ENCODE measurements at regions not wholly inside any gene's neighbourhood (a gene's known extent, or its start where the extent isn't known, plus 50 kb on each side); places are given as distances from the start of the nearest gene placed in this dataset.

- Histone ChIP-seq H3K4me3 (ENCODE audit: control insufficient read depth in 1 of 7, extremely low read depth in 1 of 7, insufficient read depth in 4 of 7, low read depth in 2 of 7, low read length in 6 of 7) (no peak overlapping the region), H3K27ac (ENCODE audit: insufficient read depth in 1 of 2, low read depth in 1 of 2, low read length in 2 of 2, poor library complexity in 1 of 2, severe bottlenecking in 2 of 2) (no peak overlapping the region), H3K36me3 (ENCODE audit: control insufficient read depth in 4 of 4, insufficient read depth in 4 of 4, low read length in 3 of 4) (no peaks in the 10 kb centered on the region), H3K27me3 (replicated peaks in 2 of 5; ENCODE audit: control insufficient read depth in 4 of 5, insufficient read depth in 5 of 5, low read length in 4 of 5) (no peaks in the 10 kb centered on the region), H3K9me3 (ENCODE audit: control extremely low read depth in 1 of 5, control insufficient read depth in 4 of 5, insufficient read depth in 2 of 5, low read depth in 1 of 5, low read length in 4 of 5) (no peaks in the 10 kb centered on the region), H3K4me1 (ENCODE audit: control extremely low read depth in 1 of 4, control insufficient read depth in 4 of 4, insufficient read depth in 4 of 4, low read length in 3 of 4) (no peaks in the 10 kb centered on the region)
- 100% methylated on average over 1 of the region's 1 CpG for WGBS (ENCODE audit: insufficient coverage)
- CTCF ChIA-PET: no interaction called here
- POLR2A ChIA-PET: no interaction called here
- DNase-seq: no peak
Measured at GRCh38 chr12:61655241-61655640, 605.0 kb upstream of the USP15 start.

- Histone ChIP-seq H3K27ac (ENCODE audit: insufficient read depth in 1 of 2, low read depth in 1 of 2, low read length in 2 of 2, poor library complexity in 1 of 2, severe bottlenecking in 2 of 2) (no peak overlapping the region), H3K4me3 (ENCODE audit: control insufficient read depth in 1 of 7, extremely low read depth in 1 of 7, insufficient read depth in 4 of 7, low read depth in 2 of 7, low read length in 6 of 7) (no peak overlapping the region), H3K9me3 (ENCODE audit: control extremely low read depth in 1 of 5, control insufficient read depth in 4 of 5, insufficient read depth in 2 of 5, low read depth in 1 of 5, low read length in 4 of 5) (peaks cover 2 to 36% (median 3%) of the 10 kb centered on the region in 5 experiments), H3K4me1 (ENCODE audit: control extremely low read depth in 1 of 4, control insufficient read depth in 4 of 4, insufficient read depth in 4 of 4, low read length in 3 of 4) (no peaks in the 10 kb centered on the region), H3K36me3 (ENCODE audit: control insufficient read depth in 4 of 4, insufficient read depth in 4 of 4, low read length in 3 of 4) (no peaks in the 10 kb centered on the region), H3K27me3 (replicated peaks in 2 of 5; ENCODE audit: control insufficient read depth in 4 of 5, insufficient read depth in 5 of 5, low read length in 4 of 5) (no peaks in the 10 kb centered on the region)
- ChIA-PET POLR2A (no interaction called here), CTCF (no interaction called here)
- 92% methylated on average over 1 of the region's 1 CpG for WGBS (ENCODE audit: insufficient coverage)
- no peak for DNase-seq
Measured at GRCh38 chr12:61667676-61668075, 592.5 kb upstream of the USP15 start.

DNA sequence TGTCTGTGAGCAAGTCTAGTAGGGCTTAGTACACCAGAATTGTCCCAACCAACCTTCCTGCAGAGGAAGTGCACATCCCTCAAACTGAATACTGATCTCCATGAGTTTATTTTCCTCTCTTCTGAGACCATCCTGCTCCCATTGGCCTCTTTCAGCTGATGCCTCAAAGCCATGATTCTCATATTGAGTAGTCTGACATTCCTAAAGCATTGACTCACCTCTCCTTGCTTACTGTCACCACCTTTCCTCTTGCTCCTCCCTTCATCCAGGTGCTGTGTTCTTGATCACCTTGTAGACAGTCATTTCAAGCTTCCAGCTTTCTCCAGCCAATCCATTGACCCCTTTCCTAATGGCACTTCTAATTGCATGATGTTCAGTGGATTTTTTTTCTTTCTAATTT lies 583.7 kb upstream of the USP15 start:
- CTCF ChIA-PET: no interaction called here
- H3K27ac ChIP-seq (ENCODE audit: insufficient read depth in 1 of 2, low read depth in 1 of 2, low read length in 2 of 2, poor library complexity in 1 of 2, severe bottlenecking in 2 of 2): no peak overlapping the region
- no peak overlapping the region for H3K4me3 ChIP-seq (ENCODE audit: control insufficient read depth in 1 of 7, extremely low read depth in 1 of 7, insufficient read depth in 4 of 7, low read depth in 2 of 7, low read length in 6 of 7)
- POLR2A ChIA-PET: no interaction called here
- H3K9me3 ChIP-seq (ENCODE audit: control extremely low read depth in 1 of 5, control insufficient read depth in 4 of 5, insufficient read depth in 2 of 5, low read depth in 1 of 5, low read length in 4 of 5): peaks cover 0 to 4% (median 0%) of the 10 kb centered on the region in 5 experiments
- H3K27me3 ChIP-seq (replicated peaks in 2 of 5; ENCODE audit: control insufficient read depth in 4 of 5, insufficient read depth in 5 of 5, low read length in 4 of 5): no peaks in the 10 kb centered on the region
- H3K4me1 ChIP-seq (ENCODE audit: control extremely low read depth in 1 of 4, control insufficient read depth in 4 of 4, insufficient read depth in 4 of 4, low read length in 3 of 4): no peaks in the 10 kb centered on the region
- no peaks in the 10 kb centered on the region for H3K36me3 ChIP-seq (ENCODE audit: control insufficient read depth in 4 of 4, insufficient read depth in 4 of 4, low read length in 3 of 4)
- DNase-seq: no peak

DNA sequence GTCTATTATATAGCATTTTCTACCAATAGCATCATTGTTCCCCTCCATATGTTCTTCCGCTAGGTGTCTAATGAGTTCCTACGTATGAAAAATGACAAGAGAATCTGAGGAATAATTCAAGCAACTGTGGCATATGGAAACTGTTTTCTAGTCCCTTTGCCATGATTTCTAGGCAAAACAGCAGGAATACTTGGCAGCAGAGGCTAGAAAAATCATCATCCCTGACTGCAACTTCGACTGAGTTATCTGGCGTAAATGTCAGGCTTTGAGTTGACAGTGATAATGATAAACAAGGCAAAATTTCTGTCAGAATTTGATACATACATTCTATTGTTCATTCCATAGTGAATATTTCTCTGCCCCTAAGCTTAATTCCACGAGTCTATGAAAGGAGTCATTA lies 572.8 kb upstream of the USP15 start:
- Histone ChIP-seq H3K27me3 (replicated peaks in 2 of 5; ENCODE audit: control insufficient read depth in 4 of 5, insufficient read depth in 5 of 5, low read length in 4 of 5) (no peaks in the 10 kb centered on the region), H3K27ac (ENCODE audit: insufficient read depth in 1 of 2, low read depth in 1 of 2, low read length in 2 of 2, poor library complexity in 1 of 2, severe bottlenecking in 2 of 2) (no peak overlapping the region), H3K9me3 (ENCODE audit: control extremely low read depth in 1 of 5, control insufficient read depth in 4 of 5, insufficient read depth in 2 of 5, low read depth in 1 of 5, low read length in 4 of 5) (peaks cover 0 to 2% (median 0%) of the 10 kb centered on the region in 5 experiments), H3K4me1 (ENCODE audit: control extremely low read depth in 1 of 4, control insufficient read depth in 4 of 4, insufficient read depth in 4 of 4, low read length in 3 of 4) (no peaks in the 10 kb centered on the region), H3K36me3 (ENCODE audit: control insufficient read depth in 4 of 4, insufficient read depth in 4 of 4, low read length in 3 of 4) (no peaks in the 10 kb centered on the region), H3K4me3 (ENCODE audit: control insufficient read depth in 1 of 7, extremely low read depth in 1 of 7, insufficient read depth in 4 of 7, low read depth in 2 of 7, low read length in 6 of 7) (no peak overlapping the region)
- 100% methylated on average over 1 of the region's 5 CpGs for WGBS (ENCODE audit: insufficient coverage)
- POLR2A ChIA-PET: no interaction called here
- DNase-seq: no peak
- CTCF ChIA-PET: no interaction called here

DNA sequence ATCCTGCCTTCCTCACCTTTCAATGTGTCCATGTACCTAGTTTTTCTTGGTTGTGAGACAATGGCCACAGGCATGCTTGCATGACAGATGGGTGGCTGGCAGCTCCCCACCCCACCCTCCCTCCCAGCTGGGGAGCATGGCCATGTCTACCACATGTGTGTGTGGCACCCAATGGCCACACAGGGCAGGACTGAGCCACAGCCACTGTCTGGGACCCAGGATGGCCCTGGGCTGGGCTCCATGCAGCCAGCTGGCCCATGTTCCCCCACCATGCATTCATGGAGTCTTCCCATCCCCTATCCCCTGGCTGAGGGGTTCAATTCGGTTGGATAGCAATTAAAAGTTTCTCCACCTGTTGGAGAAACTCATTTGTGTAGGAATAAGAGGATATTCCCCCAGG lies 566.0 kb upstream of the USP15 start:
- Histone ChIP-seq H3K9me3 (ENCODE audit: control extremely low read depth in 1 of 5, control insufficient read depth in 4 of 5, insufficient read depth in 2 of 5, low read depth in 1 of 5, low read length in 4 of 5) (peaks cover 5 to 45% (median 7%) of the 10 kb centered on the region in 5 experiments), H3K27ac (ENCODE audit: insufficient read depth in 1 of 2, low read depth in 1 of 2, low read length in 2 of 2, poor library complexity in 1 of 2, severe bottlenecking in 2 of 2) (no peak overlapping the region), H3K4me1 (ENCODE audit: control extremely low read depth in 1 of 4, control insufficient read depth in 4 of 4, insufficient read depth in 4 of 4, low read length in 3 of 4) (no peaks in the 10 kb centered on the region), H3K27me3 (replicated peaks in 2 of 5; ENCODE audit: control insufficient read depth in 4 of 5, insufficient read depth in 5 of 5, low read length in 4 of 5) (no peaks in the 10 kb centered on the region), H3K4me3 (ENCODE audit: control insufficient read depth in 1 of 7, extremely low read depth in 1 of 7, insufficient read depth in 4 of 7, low read depth in 2 of 7, low read length in 6 of 7) (no peak overlapping the region), H3K36me3 (ENCODE audit: control insufficient read depth in 4 of 4, insufficient read depth in 4 of 4, low read length in 3 of 4) (peaks cover 0 to 1% (median 0%) of the 10 kb centered on the region in 4 experiments)
- no CpG with 5 or more reads among the region's 1 CpG for WGBS (ENCODE audit: insufficient coverage)
- no peak for DNase-seq
- CTCF ChIA-PET: no interaction called here
- POLR2A ChIA-PET: no interaction called here

GRCh38 chr12:61701471-61701870 lies 558.7 kb upstream of the USP15 start:
- 100% methylated on average over 2 of the region's 3 CpGs for WGBS (ENCODE audit: insufficient coverage)
- ChIA-PET CTCF (no interaction called here), POLR2A (no interaction called here)
- no peaks in the 10 kb centered on the region for H3K27me3 ChIP-seq (replicated peaks in 2 of 5; ENCODE audit: control insufficient read depth in 4 of 5, insufficient read depth in 5 of 5, low read length in 4 of 5)
- DNase-seq: no peak
- H3K27ac ChIP-seq (ENCODE audit: insufficient read depth in 1 of 2, low read depth in 1 of 2, low read length in 2 of 2, poor library complexity in 1 of 2, severe bottlenecking in 2 of 2): no peak overlapping the region
- peaks cover 0 to 10% (median 0%) of the 10 kb centered on the region in 4 experiments for H3K36me3 ChIP-seq (ENCODE audit: control insufficient read depth in 4 of 4, insufficient read depth in 4 of 4, low read length in 3 of 4)
- H3K4me3 ChIP-seq (ENCODE audit: control insufficient read depth in 1 of 7, extremely low read depth in 1 of 7, insufficient read depth in 4 of 7, low read depth in 2 of 7, low read length in 6 of 7): no peak overlapping the region
- H3K9me3 ChIP-seq (ENCODE audit: control extremely low read depth in 1 of 5, control insufficient read depth in 4 of 5, insufficient read depth in 2 of 5, low read depth in 1 of 5, low read length in 4 of 5): peaks cover 0 to 25% (median 6%) of the 10 kb centered on the region in 5 experiments
- H3K4me1 ChIP-seq (ENCODE audit: control extremely low read depth in 1 of 4, control insufficient read depth in 4 of 4, insufficient read depth in 4 of 4, low read length in 3 of 4): no peaks in the 10 kb centered on the region

DNA sequence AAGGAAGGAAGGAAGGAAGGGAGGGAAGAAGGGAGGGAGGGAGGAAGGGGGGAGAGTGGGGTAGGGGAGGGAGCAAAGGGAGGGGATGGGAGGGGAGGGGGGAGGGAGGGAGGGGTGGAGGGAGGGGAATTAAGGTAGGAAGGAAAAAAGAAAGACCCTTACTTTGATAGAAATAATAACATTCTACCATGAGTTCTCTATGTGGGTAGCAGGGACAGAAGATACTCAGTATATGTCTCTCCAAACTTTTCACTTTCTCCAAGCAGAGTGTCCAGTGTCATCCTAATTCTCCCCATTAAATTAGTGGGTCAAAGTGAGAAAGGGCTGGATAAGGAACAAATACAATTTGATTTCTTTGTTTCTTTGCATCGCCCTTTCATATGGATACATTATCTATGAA lies 553.4 kb upstream of the USP15 start:
- DNase-seq: no peak
- H3K27me3 ChIP-seq (replicated peaks in 2 of 5; ENCODE audit: control insufficient read depth in 4 of 5, insufficient read depth in 5 of 5, low read length in 4 of 5): no peaks in the 10 kb centered on the region
- POLR2A ChIA-PET: no interaction called here
- peaks cover 0 to 17% (median 0%) of the 10 kb centered on the region in 4 experiments for H3K36me3 ChIP-seq (ENCODE audit: control insufficient read depth in 4 of 4, insufficient read depth in 4 of 4, low read length in 3 of 4)
- no peak overlapping the region for H3K4me3 ChIP-seq (ENCODE audit: control insufficient read depth in 1 of 7, extremely low read depth in 1 of 7, insufficient read depth in 4 of 7, low read depth in 2 of 7, low read length in 6 of 7)
- no peaks in the 10 kb centered on the region for H3K9me3 ChIP-seq (ENCODE audit: control extremely low read depth in 1 of 5, control insufficient read depth in 4 of 5, insufficient read depth in 2 of 5, low read depth in 1 of 5, low read length in 4 of 5)
- no peak overlapping the region for H3K27ac ChIP-seq (ENCODE audit: insufficient read depth in 1 of 2, low read depth in 1 of 2, low read length in 2 of 2, poor library complexity in 1 of 2, severe bottlenecking in 2 of 2)
- WGBS (ENCODE audit: insufficient coverage): no CpG with 5 or more reads among the region's 1 CpG
- CTCF ChIA-PET: no interaction called here
- no peaks in the 10 kb centered on the region for H3K4me1 ChIP-seq (ENCODE audit: control extremely low read depth in 1 of 4, control insufficient read depth in 4 of 4, insufficient read depth in 4 of 4, low read length in 3 of 4)

Measured in common myeloid progenitor, CD34-positive (primary cell).